ENCODE measurements at regions not wholly inside any gene's neighbourhood (a gene's known extent, or its start where the extent isn't known, plus 50 kb on each side); places are given as distances from the start of the nearest gene placed in this dataset.
"Not testable (repeated sequence)": the region's sequence is repeated elsewhere in the genome, so short reads cannot be mapped to it uniquely, and the experiment has no call there.

GRCh38 chr4:57324673-57325307 lies 214.6 kb upstream of the IGFBP7 start:
- no peak for DNase-seq (ENCODE audit: low read depth)

GRCh38 chr4:57320849-57321248 lies 210.7 kb upstream of the IGFBP7 start:
- no peak for DNase-seq (ENCODE audit: low read depth)

- no peak for DNase-seq (ENCODE audit: low read depth)
Measured at GRCh38 chr4:57320217-57320616, 210.0 kb upstream of the IGFBP7 start.

GRCh38 chr4:57318703-57319102 lies 208.5 kb upstream of the IGFBP7 start:
- no peak for DNase-seq (ENCODE audit: low read depth)

- DNase-seq (ENCODE audit: low read depth) = no peak
Measured at GRCh38 chr4:57314636-57315035, 204.5 kb upstream of the IGFBP7 start.

GRCh38 chr4:57312296-57312695 lies 202.1 kb upstream of the IGFBP7 start:
- DNase-seq (ENCODE audit: low read depth) = no peak

GRCh38 chr4:57309658-57310057 lies 199.5 kb upstream of the IGFBP7 start:
- no peak for DNase-seq (ENCODE audit: low read depth)

GRCh38 chr4:57308301-57308700 lies 198.1 kb upstream of the IGFBP7 start:
- no peak for DNase-seq (ENCODE audit: low read depth)

- DNase-seq (ENCODE audit: low read depth) = no peak
Measured at GRCh38 chr4:57305836-57306235, 195.7 kb upstream of the IGFBP7 start.

GRCh38 chr4:57303012-57303751 lies 193.0 kb upstream of the IGFBP7 start:
- DNase-seq (ENCODE audit: low read depth) = no peak

- DNase-seq (ENCODE audit: low read depth) = not testable (repeated sequence)
Measured at GRCh38 chr4:57300300-57300699, 190.1 kb upstream of the IGFBP7 start.

GRCh38 chr4:57291911-57292310 lies 181.7 kb upstream of the IGFBP7 start:
- DNase-seq (ENCODE audit: low read depth) = no peak

- DNase-seq (ENCODE audit: low read depth) = no peak
Measured at GRCh38 chr4:57287687-57288604, 177.8 kb upstream of the IGFBP7 start.

- DNase-seq (ENCODE audit: low read depth) = no peak
Measured at GRCh38 chr4:57282933-57283310, 172.7 kb upstream of the IGFBP7 start.

- no peak for DNase-seq (ENCODE audit: low read depth)
Measured at GRCh38 chr4:57280481-57280880, 170.3 kb upstream of the IGFBP7 start.

- DNase-seq (ENCODE audit: low read depth) = no peak
Measured at GRCh38 chr4:57278780-57279179, 168.6 kb upstream of the IGFBP7 start.

GRCh38 chr4:57274082-57274481 lies 163.9 kb upstream of the IGFBP7 start:
- no peak for DNase-seq (ENCODE audit: low read depth)

- no peak for DNase-seq (ENCODE audit: low read depth)
Measured at GRCh38 chr4:57270346-57270745, 160.2 kb upstream of the IGFBP7 start.

GRCh38 chr4:57265831-57266582 lies 155.8 kb upstream of the IGFBP7 start:
- no peak for DNase-seq (ENCODE audit: low read depth)

- no peak for DNase-seq (ENCODE audit: low read depth)
Measured at GRCh38 chr4:57254754-57255153, 144.6 kb upstream of the IGFBP7 start.

GRCh38 chr4:57249083-57249482 lies 138.9 kb upstream of the IGFBP7 start:
- no peak for DNase-seq (ENCODE audit: low read depth)

GRCh38 chr4:57243076-57243475 lies 132.9 kb upstream of the IGFBP7 start:
- no peak for DNase-seq (ENCODE audit: low read depth)
